ENCODE measurements at regions not wholly inside any gene's neighbourhood (a gene's known extent, or its start where the extent isn't known, plus 50 kb on each side); places are given as distances from the start of the nearest gene placed in this dataset.
A peak's percentile ranks its signal among the peaks of the same experiment; 100 is the strongest.

DNA sequence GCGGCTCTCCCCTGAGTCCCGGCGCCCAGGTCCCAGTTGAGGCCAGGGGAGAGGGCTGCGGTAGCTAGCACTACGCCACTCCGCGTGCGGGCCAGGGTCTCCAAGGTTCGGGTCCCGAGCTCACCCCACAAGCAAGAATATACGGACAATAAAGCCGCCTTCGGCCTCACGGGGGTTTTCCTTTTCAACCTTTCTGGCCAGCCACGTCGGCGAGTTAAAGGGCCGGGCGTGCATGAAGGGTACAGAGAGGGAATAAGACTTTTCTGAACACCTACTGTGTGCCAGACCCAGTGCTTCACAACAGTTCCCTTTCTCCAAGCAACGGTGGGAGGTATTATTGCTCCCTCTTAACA lies 138.5 kb upstream of the ZIC3 start:
- H3K4me3 ChIP-seq (ENCODE audit: low read depth in 1 of 2, low read length in 2 of 2) = peak overlapping the region; percentile 50 to 84
- peaks cover 22% of the 10 kb centered on the region for H3K27me3 ChIP-seq (ENCODE audit: low read depth, low read length)
- no peaks in the 10 kb centered on the region for H3K36me3 ChIP-seq (ENCODE audit: control insufficient read depth in 1 of 2, insufficient read depth in 2 of 2, low read length in 2 of 2)

DNA sequence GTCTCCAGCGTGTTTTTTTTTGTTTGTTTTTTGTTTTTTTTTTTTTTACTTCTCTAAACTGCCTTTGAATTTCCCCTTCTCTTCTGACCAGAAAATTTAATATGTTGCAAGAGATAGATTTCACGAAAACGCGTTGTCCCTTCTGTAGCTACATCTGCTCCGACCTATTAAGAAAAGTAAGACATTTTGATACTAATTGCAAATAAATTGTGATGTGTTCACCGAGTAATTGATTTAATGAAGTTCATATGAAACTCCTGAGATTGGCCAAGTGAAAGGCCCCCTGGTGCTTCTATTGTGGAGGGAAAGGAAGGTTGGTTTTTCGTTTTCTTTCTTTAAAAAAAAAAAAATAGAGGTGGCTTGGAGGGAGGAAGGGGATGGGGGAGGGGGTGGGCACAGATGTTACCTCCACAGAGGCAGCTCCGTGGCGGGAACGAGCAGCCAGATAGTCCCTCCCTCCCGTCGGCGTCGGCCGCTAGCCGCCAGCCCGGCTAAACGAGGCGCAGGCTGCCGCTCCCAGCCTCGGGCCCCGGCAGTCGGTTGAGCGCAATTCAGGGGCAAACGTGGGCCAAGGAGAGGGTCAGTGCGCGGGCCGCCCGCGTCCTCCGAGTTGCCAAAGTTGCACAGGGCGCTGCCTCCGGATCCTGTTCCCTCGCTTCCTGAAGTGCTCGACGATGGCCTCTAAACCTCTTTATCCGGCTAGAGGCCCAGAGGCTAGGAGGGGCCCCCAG lies 139.1 kb upstream of the ZIC3 start:
- peak overlapping the region in 1 of 2 donors; percentile 84 for H3K4me3 ChIP-seq (ENCODE audit: low read depth in 1 of 2, low read length in 2 of 2)
- H3K27ac ChIP-seq (ENCODE audit: low read length) = no peak overlapping the region
- peaks cover 0 to 10% of the 10 kb centered on the region in 2 donors for H3K4me1 ChIP-seq (ENCODE audit: control insufficient read depth in 1 of 2, insufficient read depth in 2 of 2, low read length in 2 of 2)
- H3K36me3 ChIP-seq (ENCODE audit: control insufficient read depth in 1 of 2, insufficient read depth in 2 of 2, low read length in 2 of 2) = no peaks in the 10 kb centered on the region
- peaks cover 0 to 3% of the 10 kb centered on the region in 2 donors for H3K9me3 ChIP-seq (ENCODE audit: control insufficient read depth in 1 of 2, low read length in 2 of 2)
- H3K27me3 ChIP-seq (ENCODE audit: low read depth, low read length) = peaks cover 22% of the 10 kb centered on the region

More for the DNA sequence above, 138.5 kb upstream of the ZIC3 start:
- Histone ChIP-seq H3K9me3 (ENCODE audit: control insufficient read depth in 1 of 2, low read length in 2 of 2) (peaks cover 0 to 3% of the 10 kb centered on the region in 2 donors), H3K27ac (ENCODE audit: low read length) (no peak overlapping the region), H3K4me1 (ENCODE audit: control insufficient read depth in 1 of 2, insufficient read depth in 2 of 2, low read length in 2 of 2) (peaks cover 0 to 10% of the 10 kb centered on the region in 2 donors)

DNA sequence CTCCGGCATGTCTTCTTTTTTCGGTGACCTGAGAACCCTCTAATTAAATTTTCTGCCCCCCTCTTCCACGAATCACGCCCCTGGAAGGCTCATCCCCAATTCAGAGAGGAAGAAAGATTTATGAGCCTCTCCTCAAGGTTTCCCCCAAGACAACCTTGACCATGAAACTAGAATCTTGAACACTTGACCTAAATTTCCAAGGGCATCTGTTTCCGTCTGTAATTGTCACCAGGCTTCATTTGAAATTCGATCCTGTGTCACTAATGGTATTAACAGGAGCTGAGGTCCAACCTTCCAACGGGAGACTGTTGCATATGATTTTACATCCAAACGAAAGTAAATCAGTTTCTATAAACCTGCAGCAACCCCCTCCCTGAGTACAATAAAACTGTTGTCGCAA lies 139.9 kb upstream of the ZIC3 start:
- Histone ChIP-seq H3K4me1 (ENCODE audit: control insufficient read depth in 1 of 2, insufficient read depth in 2 of 2, low read length in 2 of 2) (peaks cover 0 to 10% of the 10 kb centered on the region in 2 donors), H3K4me3 (ENCODE audit: low read depth in 1 of 2, low read length in 2 of 2) (no peak overlapping the region), H3K27me3 (ENCODE audit: low read depth, low read length) (peaks cover 22% of the 10 kb centered on the region)

DNA sequence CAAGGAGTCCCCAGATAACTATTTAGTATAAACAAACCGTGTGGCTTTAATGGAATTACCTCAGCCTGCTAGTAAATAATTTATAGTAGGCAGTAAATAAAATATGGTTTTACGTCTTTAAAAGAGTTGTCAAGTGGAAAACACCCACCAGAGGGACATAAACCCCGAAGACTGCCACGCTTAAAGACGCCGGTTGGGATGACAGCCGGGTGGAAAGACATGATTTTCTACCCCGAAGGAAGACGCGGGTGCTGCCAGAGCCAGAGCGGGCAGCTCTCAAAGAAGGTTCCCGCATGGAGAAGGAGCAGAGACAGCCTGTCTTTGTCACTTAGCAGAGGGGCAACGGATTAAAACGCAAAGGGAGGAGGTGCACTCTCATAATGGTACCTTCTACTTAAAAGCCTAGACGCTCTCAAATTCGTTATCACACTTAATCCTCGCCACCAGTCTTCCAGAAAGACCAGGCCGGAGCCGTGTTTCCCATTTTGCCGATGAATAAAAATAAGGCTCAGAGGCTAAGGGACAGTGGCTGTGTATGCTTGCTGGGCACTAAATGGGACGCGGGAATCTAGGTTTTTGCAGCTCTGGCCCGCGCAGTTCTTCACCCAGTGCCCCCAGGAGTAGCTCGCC lies 140.5 kb upstream of the ZIC3 start:
- Histone ChIP-seq H3K4me3 (ENCODE audit: low read depth in 1 of 2, low read length in 2 of 2) (no peak overlapping the region), H3K4me1 (ENCODE audit: control insufficient read depth in 1 of 2, insufficient read depth in 2 of 2, low read length in 2 of 2) (peaks cover 0 to 10% of the 10 kb centered on the region in 2 donors), H3K36me3 (ENCODE audit: control insufficient read depth in 1 of 2, insufficient read depth in 2 of 2, low read length in 2 of 2) (no peaks in the 10 kb centered on the region), H3K27ac (ENCODE audit: low read length) (no peak overlapping the region), H3K9me3 (ENCODE audit: control insufficient read depth in 1 of 2, low read length in 2 of 2) (peaks cover 0 to 3% of the 10 kb centered on the region in 2 donors), H3K27me3 (ENCODE audit: low read depth, low read length) (peaks cover 22% of the 10 kb centered on the region)

More for the DNA sequence above, 139.9 kb upstream of the ZIC3 start:
- Histone ChIP-seq H3K36me3 (ENCODE audit: control insufficient read depth in 1 of 2, insufficient read depth in 2 of 2, low read length in 2 of 2) (no peaks in the 10 kb centered on the region), H3K9me3 (ENCODE audit: control insufficient read depth in 1 of 2, low read length in 2 of 2) (peaks cover 0 to 3% of the 10 kb centered on the region in 2 donors), H3K27ac (ENCODE audit: low read length) (no peak overlapping the region)

DNA sequence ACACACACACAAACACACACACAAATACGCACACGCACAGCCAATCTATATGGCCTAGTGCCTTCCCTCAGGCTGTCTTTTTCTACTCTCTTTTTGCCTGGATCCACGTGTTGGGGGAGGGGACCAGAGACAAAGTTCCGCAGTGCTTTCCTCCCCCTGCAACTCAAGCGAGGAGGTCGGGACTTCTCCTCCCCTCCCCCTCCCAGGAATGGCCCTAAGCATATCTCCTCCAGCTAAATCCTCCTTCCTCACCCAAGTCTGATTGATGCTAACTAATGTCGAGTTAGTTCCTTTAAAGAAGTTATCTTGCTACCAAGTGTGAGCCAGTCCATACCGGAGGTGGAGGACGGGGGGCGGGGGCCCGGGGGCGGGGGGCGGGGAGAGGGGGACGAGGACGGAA lies 141.2 kb upstream of the ZIC3 start:
- no peak overlapping the region for H3K4me3 ChIP-seq (ENCODE audit: low read depth in 1 of 2, low read length in 2 of 2)
- H3K27me3 ChIP-seq (ENCODE audit: low read depth, low read length) = peaks cover 22% of the 10 kb centered on the region
- peaks cover 0 to 3% of the 10 kb centered on the region in 2 donors for H3K9me3 ChIP-seq (ENCODE audit: control insufficient read depth in 1 of 2, low read length in 2 of 2)
- peaks cover 0 to 10% of the 10 kb centered on the region in 2 donors for H3K4me1 ChIP-seq (ENCODE audit: control insufficient read depth in 1 of 2, insufficient read depth in 2 of 2, low read length in 2 of 2)
- H3K36me3 ChIP-seq (ENCODE audit: control insufficient read depth in 1 of 2, insufficient read depth in 2 of 2, low read length in 2 of 2) = no peaks in the 10 kb centered on the region
- no peak overlapping the region for H3K27ac ChIP-seq (ENCODE audit: low read length)

DNA sequence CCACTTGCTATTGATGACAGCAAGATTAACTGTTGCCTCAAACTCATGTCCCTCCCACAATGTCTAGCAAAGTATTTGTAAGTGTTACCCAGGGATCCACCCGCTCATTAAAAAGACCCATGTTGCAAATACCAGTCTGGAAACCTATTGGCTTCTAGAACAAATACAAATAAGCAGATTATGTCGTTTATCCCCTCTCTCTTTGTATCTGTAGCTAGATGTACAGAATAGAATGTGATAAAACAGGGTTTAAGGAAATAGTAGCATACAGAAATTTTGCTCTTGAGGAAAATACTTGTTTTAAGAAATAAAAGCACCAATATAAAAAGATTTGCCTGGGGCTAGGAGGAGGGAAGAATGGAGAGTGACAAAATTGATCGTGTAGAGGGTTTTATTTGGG lies 142.7 kb upstream of the ZIC3 start:
- peaks cover 0 to 3% of the 10 kb centered on the region in 2 donors for H3K9me3 ChIP-seq (ENCODE audit: control insufficient read depth in 1 of 2, low read length in 2 of 2)
- peaks cover 13% of the 10 kb centered on the region for H3K27me3 ChIP-seq (ENCODE audit: low read depth, low read length)
- H3K27ac ChIP-seq (ENCODE audit: low read length) = no peak overlapping the region
- no peak overlapping the region for H3K4me3 ChIP-seq (ENCODE audit: low read depth in 1 of 2, low read length in 2 of 2)
- peaks cover 0 to 10% of the 10 kb centered on the region in 2 donors for H3K4me1 ChIP-seq (ENCODE audit: control insufficient read depth in 1 of 2, insufficient read depth in 2 of 2, low read length in 2 of 2)
- no peaks in the 10 kb centered on the region for H3K36me3 ChIP-seq (ENCODE audit: control insufficient read depth in 1 of 2, insufficient read depth in 2 of 2, low read length in 2 of 2)

DNA sequence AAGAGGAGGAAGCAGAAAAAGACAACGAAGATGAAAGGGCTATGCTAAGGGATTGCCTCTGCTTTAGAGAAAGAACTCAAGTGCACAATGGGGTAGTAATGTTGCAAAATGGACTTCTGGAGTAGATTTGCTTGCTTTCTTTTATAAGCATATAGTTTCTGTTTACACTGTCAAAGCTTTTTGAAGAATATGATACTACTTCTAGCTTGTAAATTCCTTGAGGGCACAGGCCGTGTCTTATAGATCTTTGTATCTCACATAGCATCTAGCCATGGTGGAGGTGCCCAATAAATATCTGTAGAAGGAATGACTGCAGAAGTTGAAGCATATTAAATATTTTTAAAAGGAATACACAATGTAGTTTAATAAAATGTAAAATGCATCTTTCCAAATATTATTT lies 147.8 kb upstream of the ZIC3 start:
- H3K27ac ChIP-seq (ENCODE audit: low read length) = no peak overlapping the region
- no peak overlapping the region for H3K4me3 ChIP-seq (ENCODE audit: low read depth in 1 of 2, low read length in 2 of 2)
- no peaks in the 10 kb centered on the region for H3K27me3 ChIP-seq (ENCODE audit: low read depth, low read length)
- no peaks in the 10 kb centered on the region for H3K9me3 ChIP-seq (ENCODE audit: control insufficient read depth in 1 of 2, low read length in 2 of 2)
- H3K36me3 ChIP-seq (ENCODE audit: control insufficient read depth in 1 of 2, insufficient read depth in 2 of 2, low read length in 2 of 2) = no peaks in the 10 kb centered on the region
- no peaks in the 10 kb centered on the region for H3K4me1 ChIP-seq (ENCODE audit: control insufficient read depth in 1 of 2, insufficient read depth in 2 of 2, low read length in 2 of 2)

DNA sequence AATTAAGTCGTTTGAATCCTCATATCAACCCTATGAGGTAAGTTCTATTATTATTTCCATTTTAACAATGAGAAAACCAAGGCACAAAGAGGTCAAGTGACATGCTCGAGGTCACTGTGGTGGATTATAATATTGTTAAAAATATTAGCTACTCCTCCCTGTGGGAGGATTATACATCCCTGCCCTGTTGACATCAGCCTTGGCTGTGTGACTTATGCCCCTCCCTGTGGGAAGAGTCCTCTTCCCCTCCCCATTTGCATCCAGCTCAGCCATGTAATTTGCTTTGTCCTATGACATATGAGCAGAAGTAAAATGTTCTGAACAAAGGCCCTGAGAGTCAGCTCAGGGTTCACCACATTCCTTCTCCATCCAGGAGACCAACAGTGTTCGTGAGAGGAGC lies 152.7 kb upstream of the ZIC3 start:
- Histone ChIP-seq H3K36me3 (ENCODE audit: control insufficient read depth in 1 of 2, insufficient read depth in 2 of 2, low read length in 2 of 2) (no peaks in the 10 kb centered on the region), H3K9me3 (ENCODE audit: control insufficient read depth in 1 of 2, low read length in 2 of 2) (no peaks in the 10 kb centered on the region), H3K4me1 (ENCODE audit: control insufficient read depth in 1 of 2, insufficient read depth in 2 of 2, low read length in 2 of 2) (no peaks in the 10 kb centered on the region), H3K27me3 (ENCODE audit: low read depth, low read length) (no peaks in the 10 kb centered on the region), H3K27ac (ENCODE audit: low read length) (no peak overlapping the region), H3K4me3 (ENCODE audit: low read depth in 1 of 2, low read length in 2 of 2) (no peak overlapping the region)

DNA sequence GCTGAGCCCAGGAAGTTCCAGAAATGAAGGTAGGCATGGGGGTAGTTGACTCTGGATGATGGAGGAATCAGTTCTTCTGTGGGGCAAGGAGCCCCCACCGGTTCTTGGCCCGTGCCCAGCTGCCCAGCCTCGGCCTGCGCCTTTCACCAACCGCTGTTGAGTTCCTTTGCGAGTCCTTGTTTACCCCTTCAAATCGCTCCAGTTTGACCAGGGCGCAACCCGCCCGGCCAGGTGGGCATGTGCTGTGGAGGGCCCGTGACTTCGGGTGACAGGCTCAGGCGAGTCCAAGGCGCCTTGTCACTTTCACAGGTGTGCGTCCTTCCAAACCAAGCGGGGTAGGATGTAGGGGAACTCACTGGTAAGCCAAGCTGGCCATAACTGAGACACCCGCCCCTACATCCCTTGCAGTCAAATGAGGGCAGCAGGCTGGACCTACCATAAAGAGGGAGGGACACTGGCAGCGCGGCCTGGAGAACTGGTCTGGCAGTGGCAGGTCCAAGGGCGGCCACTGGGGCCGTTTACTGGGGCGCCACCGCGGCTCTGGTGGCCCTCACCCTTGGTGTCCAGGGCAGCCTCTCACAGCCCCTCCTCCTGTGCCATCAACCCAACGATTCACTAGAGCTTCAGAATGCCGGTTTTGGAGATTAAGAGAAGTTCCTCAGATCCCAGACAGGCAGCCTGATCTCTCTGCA lies 160.3 kb upstream of the ZIC3 start:
- no peak overlapping the region for H3K4me3 ChIP-seq (ENCODE audit: low read depth in 1 of 2, low read length in 2 of 2)

DNA sequence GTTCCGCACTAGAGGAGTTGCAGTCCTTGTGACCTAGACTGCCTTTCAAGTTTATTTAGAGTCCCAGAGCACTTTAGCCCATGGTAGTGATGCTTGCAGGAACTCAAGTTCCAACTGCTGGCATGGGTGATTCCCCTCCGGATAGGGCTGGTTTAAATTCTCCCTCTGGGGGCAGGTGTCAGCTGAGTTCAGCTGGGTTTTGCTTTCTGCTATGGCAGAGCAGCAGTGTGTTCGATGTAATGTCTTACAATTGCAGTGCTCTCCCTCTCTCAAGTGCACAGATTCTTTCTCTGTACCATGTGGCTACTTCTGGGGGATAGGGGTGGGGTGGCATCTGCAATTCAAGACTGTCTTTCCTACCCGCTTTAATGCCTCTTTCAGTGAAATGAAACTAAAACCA lies 164.8 kb upstream of the ZIC3 start:
- Histone ChIP-seq H3K9me3 (ENCODE audit: control insufficient read depth in 1 of 2, low read length in 2 of 2) (no peaks in the 10 kb centered on the region), H3K27ac (ENCODE audit: low read length) (no peak overlapping the region), H3K36me3 (ENCODE audit: control insufficient read depth in 1 of 2, insufficient read depth in 2 of 2, low read length in 2 of 2) (no peaks in the 10 kb centered on the region), H3K27me3 (ENCODE audit: low read depth, low read length) (no peaks in the 10 kb centered on the region), H3K4me3 (ENCODE audit: low read depth in 1 of 2, low read length in 2 of 2) (no peak overlapping the region), H3K4me1 (ENCODE audit: control insufficient read depth in 1 of 2, insufficient read depth in 2 of 2, low read length in 2 of 2) (no peaks in the 10 kb centered on the region)

More for the DNA sequence above, 160.3 kb upstream of the ZIC3 start:
- Histone ChIP-seq H3K27ac (ENCODE audit: low read length) (no peak overlapping the region), H3K9me3 (ENCODE audit: control insufficient read depth in 1 of 2, low read length in 2 of 2) (no peaks in the 10 kb centered on the region), H3K36me3 (ENCODE audit: control insufficient read depth in 1 of 2, insufficient read depth in 2 of 2, low read length in 2 of 2) (no peaks in the 10 kb centered on the region), H3K4me1 (ENCODE audit: control insufficient read depth in 1 of 2, insufficient read depth in 2 of 2, low read length in 2 of 2) (no peaks in the 10 kb centered on the region), H3K27me3 (ENCODE audit: low read depth, low read length) (no peaks in the 10 kb centered on the region)

DNA sequence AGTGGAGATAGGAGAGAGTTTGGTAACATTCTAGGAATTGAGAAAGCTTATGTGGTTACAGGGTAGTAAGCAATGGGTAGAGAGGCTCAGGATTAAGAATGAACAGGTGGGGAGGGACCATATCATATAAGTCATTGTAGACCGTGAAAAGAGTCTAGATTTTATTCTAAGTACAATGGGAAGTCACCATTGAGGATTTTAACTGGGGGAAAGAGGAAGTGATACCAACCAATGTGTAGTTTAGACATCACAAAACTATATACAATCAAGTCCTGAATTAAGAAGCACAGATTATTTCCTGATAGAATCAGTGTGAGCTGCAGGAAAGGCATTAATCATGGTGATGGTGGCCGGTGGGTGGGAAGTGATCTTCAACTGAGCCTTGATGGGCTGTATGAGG lies 178.3 kb upstream of the ZIC3 start:
- H3K4me3 ChIP-seq (ENCODE audit: low read depth in 1 of 2, low read length in 2 of 2) = no peak overlapping the region
- H3K9me3 ChIP-seq (ENCODE audit: control insufficient read depth in 1 of 2, low read length in 2 of 2) = no peaks in the 10 kb centered on the region
- H3K36me3 ChIP-seq (ENCODE audit: control insufficient read depth in 1 of 2, insufficient read depth in 2 of 2, low read length in 2 of 2) = no peaks in the 10 kb centered on the region
- H3K4me1 ChIP-seq (ENCODE audit: control insufficient read depth in 1 of 2, insufficient read depth in 2 of 2, low read length in 2 of 2) = no peaks in the 10 kb centered on the region
- no peak overlapping the region for H3K27ac ChIP-seq (ENCODE audit: low read length)
- H3K27me3 ChIP-seq (ENCODE audit: low read depth, low read length) = no peaks in the 10 kb centered on the region
